CD14-positive monocyte (primary cell): ENCODE measurements at regions not wholly inside any gene's neighbourhood (a gene's known extent, or its start where the extent isn't known, plus 50 kb on each side); places are given as distances from the start of the nearest gene placed in this dataset.

Experiments
- DNase-seq, 3 donors: peaks; one replicate each; pipeline ENCODE4 v3.0.0-alpha.2; 2011 to 2022
- H2AFZ ChIP-seq: 2 replicates; pipeline ENCODE4 v1.6.0; 2012; ENCODE audit warnings: mild to moderate bottlenecking, low read depth, low read length, inconsistent platforms; ENCODE audit not compliant: insufficient read depth, poor library complexity, severe bottlenecking
- H3K27ac ChIP-seq, 2 donors: 1 replicate in 1 of 2; 2 replicates in 1 of 2; pipeline ENCODE4 v1.5.1; 2012 to 2013; ENCODE audit warnings: low read length in 2 of 2, control low read depth in 1 of 2, inconsistent platforms in 1 of 2, low read depth in 1 of 2, mild to moderate bottlenecking in 1 of 2
- H3K27me3 ChIP-seq, 2 donors: one replicate each; pipeline versions ENCODE4 v1.6.0 to v1.6.1; 2011 to 2013; ENCODE audit warnings: low read length in 2 of 2; ENCODE audit not compliant: control insufficient read depth in 2 of 2, insufficient read depth in 2 of 2
- H3K36me3 ChIP-seq, 2 donors: replicated peaks in 1 of 2; 1 replicate in 1 of 2; 2 replicates in 1 of 2; pipeline versions ENCODE4 v1.5.1 to v1.6.1; 2012 to 2013; ENCODE audit warnings: low read length in 2 of 2, control low read depth in 1 of 2, inconsistent platforms in 1 of 2, mild to moderate bottlenecking in 1 of 2; ENCODE audit not compliant: insufficient read depth in 2 of 2, control insufficient read depth in 1 of 2
- H3K4me1 ChIP-seq, 2 donors: 1 replicate in 1 of 2; 2 replicates in 1 of 2; pipeline versions ENCODE4 v1.5.1 to v1.6.1; 2012 to 2013; ENCODE audit warnings: low read length in 2 of 2, control low read depth in 1 of 2, inconsistent platforms in 1 of 2, mild to moderate bottlenecking in 1 of 2, moderate library complexity in 1 of 2; ENCODE audit not compliant: insufficient read depth in 2 of 2, control insufficient read depth in 1 of 2
- H3K4me2 ChIP-seq: replicated peaks from 2 replicates; pipeline ENCODE3; 2012; ENCODE audit warnings: low read length, moderate library complexity, mild to moderate bottlenecking; ENCODE audit not compliant: poor library complexity, severe bottlenecking; ENCODE audit errors: extremely low read depth
- H3K4me3 ChIP-seq, 3 experiments: fragments of 200-600 bp in 1 of 3; sonication (generic) in 1 of 3; replicated peaks in 1 of 3; 1 replicate in 2 of 3; 2 replicates in 1 of 3; pipeline ENCODE4 v1.5.1; 2011 to 2013; ENCODE audit warnings: low read length in 3 of 3, mild to moderate bottlenecking in 3 of 3, control low read depth in 2 of 3, low read depth in 2 of 3, inconsistent platforms in 1 of 3, moderate library complexity in 1 of 3
- H3K79me2 ChIP-seq: 2 replicates; pipeline ENCODE4 v1.6.0; 2012; ENCODE audit warnings: mild to moderate bottlenecking, control low read depth, inconsistent platforms, low read length, moderate library complexity; ENCODE audit not compliant: insufficient read depth
- H3K9ac ChIP-seq: 2 replicates; pipeline ENCODE4 v1.6.0; 2017; ENCODE audit warnings: low read length, mild to moderate bottlenecking; ENCODE audit not compliant: insufficient read depth, poor library complexity, severe bottlenecking
- H3K9me3 ChIP-seq, 2 donors: replicated peaks in 1 of 2; 1 replicate in 1 of 2; 2 replicates in 1 of 2; pipeline versions ENCODE4 v1.5.1 to v1.6.1; 2012 to 2013; ENCODE audit warnings: low read length in 2 of 2, control low read depth in 1 of 2; ENCODE audit not compliant: control insufficient read depth in 1 of 2, insufficient read depth in 1 of 2
- H4K20me1 ChIP-seq: 2 replicates; pipeline ENCODE4 v1.6.0; 2012; ENCODE audit warnings: mild to moderate bottlenecking, low read length, control low read depth, moderate library complexity; ENCODE audit not compliant: insufficient read depth
- H3K27ac Mint-ChIP-seq, 7 donors: one replicate each; pipeline ENCODE4 v1.8.0; 2020; ENCODE audit warnings: mild to moderate bottlenecking in 7 of 7, mixed read lengths in 7 of 7, moderate library complexity in 6 of 7, inconsistent platforms in 2 of 7
- H3K27me3 Mint-ChIP-seq, 3 donors: one replicate each; pipeline ENCODE4 v1.8.0; 2021 to 2022; ENCODE audit warnings: low read depth in 3 of 3, mild to moderate bottlenecking in 3 of 3, mixed read lengths in 3 of 3, moderate library complexity in 3 of 3, inconsistent platforms in 1 of 3
- H3K36me3 Mint-ChIP-seq, 2 donors: one replicate each; pipeline ENCODE4 v1.8.0; 2020; ENCODE audit warnings: mixed read lengths in 2 of 2, inconsistent platforms in 1 of 2, mild to moderate bottlenecking in 1 of 2
- H3K4me1 Mint-ChIP-seq: one replicate; pipeline ENCODE4 v1.8.0; 2020; ENCODE audit warnings: mild to moderate bottlenecking, mixed read lengths
- H3K4me3 Mint-ChIP-seq, 2 donors: one replicate each; pipeline ENCODE4 v1.8.0; 2020; ENCODE audit warnings: mild to moderate bottlenecking in 2 of 2, mixed read lengths in 2 of 2, moderate library complexity in 1 of 2
- H3K9me3 Mint-ChIP-seq, 7 donors: one replicate each; pipeline ENCODE4 v1.8.0; 2020 to 2022; ENCODE audit warnings: mixed read lengths in 7 of 7, mild to moderate bottlenecking in 6 of 7, moderate library complexity in 6 of 7, inconsistent platforms in 2 of 7
- CTCF ChIP-seq: fragments of 200-600 bp; IDR thresholded peaks from one replicate; pipeline ENCODE4 v1.8.0; 2022; ENCODE audit warnings: antibody characterized with exemption, mild to moderate bottlenecking
- WGBS: methylation state at CpG from one replicate; pipeline ENCODE4 v1.1.5; 2013; ENCODE audit warnings: missing lambda C conversion rate; ENCODE audit not compliant: insufficient coverage; 5-methylcytosine and 5-hydroxymethylcytosine counted together
- intact Hi-C, 2 donors: fragments of 100-400 bp; cut with micrococcal nuclease; formaldehyde crosslinking; loops; one replicate each; pipeline versions ENCODE4 v1.15.0 to v1.15.1; 2023

- no peaks in the 10 kb centered on the region for H3K27me3 Mint-ChIP-seq
- peaks cover 7 to 35% (median 25%) of the 10 kb centered on the region in 7 donors for H3K9me3 Mint-ChIP-seq
- intact Hi-C loops, result no loop called here
- Histone ChIP-seq H3K36me3 (no peaks in the 10 kb centered on the region), H3K27ac (no peak overlapping the region), H3K9me3 (peaks cover 4 to 34% of the 10 kb centered on the region in 2 donors), H3K27me3 (no peaks in the 10 kb centered on the region), H3K4me1 (no peaks in the 10 kb centered on the region), H3K4me3 (no peak overlapping the region), H4K20me1 (no peaks in the 10 kb centered on the region), H3K9ac (no peak overlapping the region), H2AFZ (no peak overlapping the region), H3K79me2 (no peaks in the 10 kb centered on the region), H3K4me2 (no peak overlapping the region)
- H3K36me3 Mint-ChIP-seq, result no peaks in the 10 kb centered on the region
- H3K27ac Mint-ChIP-seq, result no peak overlapping the region
- DNase-seq, result no peak
- no peak for TF ChIP-seq CTCF
- H3K4me1 Mint-ChIP-seq, result no peaks in the 10 kb centered on the region
- 91% methylated on average over 27 of the region's 32 CpGs for WGBS
- no peak overlapping the region for H3K4me3 Mint-ChIP-seq
Observed at GRCh38 chr22:48745842-48746788, 1081.6 kb downstream of the BRD1 start.

- no peak for DNase-seq
- Histone ChIP-seq H3K27ac (no peak overlapping the region), H3K4me2 (no peak overlapping the region), H3K79me2 (no peaks in the 10 kb centered on the region), H3K9me3 (peaks cover 4 to 39% of the 10 kb centered on the region in 2 donors), H3K4me1 (no peaks in the 10 kb centered on the region), H3K4me3 (no peak overlapping the region), H3K36me3 (no peaks in the 10 kb centered on the region), H4K20me1 (no peaks in the 10 kb centered on the region), H3K9ac (no peak overlapping the region), H3K27me3 (no peaks in the 10 kb centered on the region), H2AFZ (no peak overlapping the region)
- peaks cover 7 to 43% (median 31%) of the 10 kb centered on the region in 7 donors for H3K9me3 Mint-ChIP-seq
- H3K27ac Mint-ChIP-seq, result peak overlapping the region in 1 of 7 donors; percentile 16
- 93% methylated on average over 40 of the region's 40 CpGs for WGBS
- intact Hi-C loops, result no loop called here
- no peak for TF ChIP-seq CTCF
- H3K4me1 Mint-ChIP-seq, result no peaks in the 10 kb centered on the region
- H3K27me3 Mint-ChIP-seq, result no peaks in the 10 kb centered on the region
- H3K36me3 Mint-ChIP-seq, result no peaks in the 10 kb centered on the region
- H3K4me3 Mint-ChIP-seq, result no peak overlapping the region
Observed at GRCh38 chr22:48744967-48745841, 1082.5 kb downstream of the BRD1 start.
